ENCODE measurements at regions not wholly inside any gene's neighbourhood (a gene's known extent, or its start where the extent isn't known, plus 50 kb on each side); places are given as distances from the start of the nearest gene placed in this dataset.
"Not testable (repeated sequence)": the region's sequence is repeated elsewhere in the genome, so short reads cannot be mapped to it uniquely, and the experiment has no call there.

DNA sequence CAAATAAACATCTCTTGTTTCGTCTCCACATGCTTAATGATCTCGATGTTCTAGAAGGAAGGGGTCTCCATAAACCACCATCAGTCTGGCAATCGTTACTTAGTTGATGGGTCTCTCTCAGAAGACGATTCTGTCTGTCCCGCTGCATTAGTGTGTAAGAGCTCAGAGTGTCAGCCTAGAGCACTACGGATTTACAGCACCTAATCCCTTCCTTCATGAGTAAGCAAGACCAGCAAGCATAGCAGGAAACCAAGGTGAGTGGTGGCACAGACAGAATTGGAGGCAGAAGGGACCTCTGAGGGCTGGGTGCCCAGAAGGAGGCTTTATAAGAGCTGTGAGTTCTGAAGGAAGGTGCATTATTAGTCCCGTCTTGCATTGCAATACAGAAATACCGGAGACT, 440.1 kb downstream of the RBFOX1 start:
- no peaks in the 10 kb centered on the region for H3K36me3 ChIP-seq (ENCODE audit: control insufficient read depth, insufficient read depth, low read length)
- no peaks in the 10 kb centered on the region for H3K27me3 ChIP-seq (replicated peaks; ENCODE audit: control insufficient read depth, insufficient read depth, low read length)
- DNase-seq (ENCODE audit: extremely low read depth, insufficient read length): no peak
- no peak overlapping the region for H3K4me3 ChIP-seq (replicated peaks; ENCODE audit: low read depth, low read length)
- TF ChIP-seq, protein P1, sequence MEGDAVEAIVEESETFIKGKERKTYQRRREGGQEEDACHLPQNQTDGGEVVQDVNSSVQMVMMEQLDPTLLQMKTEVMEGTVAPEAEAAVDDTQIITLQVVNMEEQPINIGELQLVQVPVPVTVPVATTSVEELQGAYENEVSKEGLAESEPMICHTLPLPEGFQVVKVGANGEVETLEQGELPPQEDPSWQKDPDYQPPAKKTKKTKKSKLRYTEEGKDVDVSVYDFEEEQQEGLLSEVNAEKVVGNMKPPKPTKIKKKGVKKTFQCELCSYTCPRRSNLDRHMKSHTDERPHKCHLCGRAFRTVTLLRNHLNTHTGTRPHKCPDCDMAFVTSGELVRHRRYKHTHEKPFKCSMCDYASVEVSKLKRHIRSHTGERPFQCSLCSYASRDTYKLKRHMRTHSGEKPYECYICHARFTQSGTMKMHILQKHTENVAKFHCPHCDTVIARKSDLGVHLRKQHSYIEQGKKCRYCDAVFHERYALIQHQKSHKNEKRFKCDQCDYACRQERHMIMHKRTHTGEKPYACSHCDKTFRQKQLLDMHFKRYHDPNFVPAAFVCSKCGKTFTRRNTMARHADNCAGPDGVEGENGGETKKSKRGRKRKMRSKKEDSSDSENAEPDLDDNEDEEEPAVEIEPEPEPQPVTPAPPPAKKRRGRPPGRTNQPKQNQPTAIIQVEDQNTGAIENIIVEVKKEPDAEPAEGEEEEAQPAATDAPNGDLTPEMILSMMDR (IDR thresholded peaks at IDR 0.05; ENCODE audit: insufficient read depth, low read length, poor library complexity, severe bottlenecking): no peak

DNA sequence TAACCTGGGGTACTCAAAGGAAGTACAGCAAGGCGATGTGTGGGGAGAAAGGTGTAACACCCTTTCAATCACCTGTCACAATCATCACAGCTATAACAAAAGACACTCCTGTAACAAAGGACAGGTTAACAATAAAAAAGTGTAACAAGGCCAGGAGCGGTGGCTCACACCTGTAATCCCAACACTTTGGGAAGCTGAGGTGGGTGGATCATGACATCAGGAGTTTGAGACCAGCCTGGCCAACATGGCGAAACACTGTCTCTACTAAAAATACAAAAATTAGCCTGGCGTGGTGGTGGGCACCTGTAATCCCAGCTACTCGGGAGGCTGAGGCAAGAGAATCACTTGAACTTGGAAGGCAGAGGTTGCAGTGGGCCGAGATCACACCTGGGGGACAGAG, 436.4 kb downstream of the RBFOX1 start:
- H3K4me3 ChIP-seq (replicated peaks; ENCODE audit: low read depth, low read length); H3K27me3 ChIP-seq (replicated peaks; ENCODE audit: control insufficient read depth, insufficient read depth, low read length); DNase-seq (ENCODE audit: extremely low read depth, insufficient read length); H3K36me3 ChIP-seq (ENCODE audit: control insufficient read depth, insufficient read depth, low read length): not testable (repeated sequence)

DNA sequence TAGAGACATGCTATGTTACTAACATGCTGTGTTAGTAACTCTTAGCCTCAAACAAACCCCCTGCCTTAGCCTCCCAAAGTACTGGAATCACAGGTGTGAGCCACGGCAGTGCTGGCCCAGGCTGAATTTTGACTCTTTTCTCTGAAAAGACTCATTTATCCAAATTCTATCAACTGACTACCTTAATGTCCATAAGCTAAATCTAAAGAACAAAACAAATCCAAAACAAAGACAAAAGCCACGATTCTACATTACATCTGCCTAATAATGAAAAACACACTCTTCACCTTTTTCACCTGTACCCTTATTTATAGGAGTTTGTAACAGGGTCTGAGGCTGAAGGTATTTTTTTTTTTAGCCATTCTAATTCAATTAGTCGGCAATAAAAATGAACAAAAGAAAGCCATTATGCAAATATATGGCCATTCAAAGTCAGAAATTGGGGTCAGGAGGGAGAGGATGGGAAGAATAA, 432.5 kb downstream of the RBFOX1 start:
- no peak for DNase-seq (ENCODE audit: extremely low read depth, insufficient read length)

DNA sequence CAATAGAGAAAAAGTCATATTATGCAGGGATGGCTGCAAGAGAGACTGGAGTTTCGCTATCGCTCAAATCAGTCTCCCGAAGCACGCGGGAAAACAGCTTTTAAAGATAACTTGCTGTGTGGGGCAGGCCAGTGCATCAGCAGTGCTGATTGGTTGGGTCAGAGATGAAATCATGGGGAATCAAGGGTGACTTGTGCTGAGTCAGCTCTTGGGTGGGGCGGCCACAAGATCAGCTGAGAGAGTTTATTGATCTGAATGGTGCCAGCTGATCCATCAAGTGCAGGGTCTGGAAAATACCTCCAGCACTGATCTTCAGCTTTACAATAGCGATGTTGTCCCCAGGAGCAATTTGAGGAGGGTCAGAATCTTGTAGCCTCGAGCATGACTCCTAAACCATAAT, 430.5 kb downstream of the RBFOX1 start:
- TF ChIP-seq, protein P1 (IDR thresholded peaks at IDR 0.05; ENCODE audit: insufficient read depth, low read length, poor library complexity, severe bottlenecking): no peak
- no peaks in the 10 kb centered on the region for H3K36me3 ChIP-seq (ENCODE audit: control insufficient read depth, insufficient read depth, low read length)
- DNase-seq (ENCODE audit: extremely low read depth, insufficient read length): no peak
- no peak overlapping the region for H3K4me3 ChIP-seq (replicated peaks; ENCODE audit: low read depth, low read length)
- H3K27me3 ChIP-seq (replicated peaks; ENCODE audit: control insufficient read depth, insufficient read depth, low read length): no peaks in the 10 kb centered on the region

More for the DNA sequence above, 432.5 kb downstream of the RBFOX1 start:
- Histone ChIP-seq H3K36me3 (ENCODE audit: control insufficient read depth, insufficient read depth, low read length) (no peaks in the 10 kb centered on the region), H3K27me3 (replicated peaks; ENCODE audit: control insufficient read depth, insufficient read depth, low read length) (no peaks in the 10 kb centered on the region), H3K4me3 (replicated peaks; ENCODE audit: low read depth, low read length) (no peak overlapping the region)
- TF ChIP-seq, protein P1 (IDR thresholded peaks at IDR 0.05; ENCODE audit: insufficient read depth, low read length, poor library complexity, severe bottlenecking): no peak
